Muscle of leg (tissue), 3 donors: ENCODE measurements at regions not wholly inside any gene's neighbourhood (a gene's known extent, or its start where the extent isn't known, plus 50 kb on each side); places are given as distances from the start of the nearest gene placed in this dataset.

Source experiments
- DNase-seq: peaks from one replicate; pipeline ENCODE4 v3.0.0; 2013
- H3K27ac ChIP-seq: one replicate; pipeline ENCODE4 v1.5.1; 2013; ENCODE audit warnings: mild to moderate bottlenecking, low read length, control low read depth
- H3K27me3 ChIP-seq: one replicate; pipeline ENCODE4 v1.6.1; 2013; ENCODE audit warnings: low read length; ENCODE audit not compliant: control insufficient read depth, insufficient read depth
- H3K36me3 ChIP-seq: one replicate; pipeline ENCODE4 v1.6.1; 2013; ENCODE audit warnings: low read length; ENCODE audit not compliant: control insufficient read depth, insufficient read depth
- H3K4me1 ChIP-seq: one replicate; pipeline ENCODE4 v1.6.1; 2013; ENCODE audit warnings: low read length; ENCODE audit not compliant: control insufficient read depth, insufficient read depth
- H3K4me3 ChIP-seq: one replicate; pipeline ENCODE4 v1.5.1; 2013; ENCODE audit warnings: low read length, control low read depth
- H3K9me3 ChIP-seq: replicated peaks from 2 replicates; pipeline ENCODE4 v1.6.1; 2013; ENCODE audit warnings: low read depth, low read length; ENCODE audit not compliant: control insufficient read depth
- WGBS: methylation state at CpG from one replicate; pipeline ENCODE4 v1.1.5; 2013; ENCODE audit warnings: missing lambda C conversion rate; ENCODE audit not compliant: insufficient coverage; 5-methylcytosine and 5-hydroxymethylcytosine counted together

DNA sequence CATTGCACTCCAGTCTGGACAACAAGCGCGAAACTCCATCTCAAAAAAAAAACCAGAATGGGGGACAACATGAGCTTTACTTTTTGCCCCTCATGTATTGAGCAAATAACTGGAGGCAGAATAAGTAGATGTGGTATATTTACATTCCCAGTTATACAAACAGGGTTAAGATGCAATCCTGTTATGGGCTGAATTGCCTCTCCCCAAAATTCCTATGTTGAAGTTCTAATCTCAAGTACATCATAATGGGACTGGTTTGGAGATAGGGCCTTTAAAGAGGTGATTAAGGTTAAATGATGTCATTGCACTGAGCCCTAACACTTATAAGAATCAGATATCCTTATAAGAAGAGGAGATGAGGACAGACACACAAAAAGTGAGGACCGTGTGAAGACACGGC lies 319.8 kb upstream of the KLHL29 start:
- DNase-seq = no peak
- Histone ChIP-seq H3K9me3 (no peaks in the 10 kb centered on the region), H3K4me3 (no peak overlapping the region), H3K4me1 (no peaks in the 10 kb centered on the region), H3K27me3 (no peaks in the 10 kb centered on the region), H3K36me3 (no peaks in the 10 kb centered on the region), H3K27ac (no peak overlapping the region)
- WGBS = 80% methylated on average over 1 of the region's 4 CpGs

DNA sequence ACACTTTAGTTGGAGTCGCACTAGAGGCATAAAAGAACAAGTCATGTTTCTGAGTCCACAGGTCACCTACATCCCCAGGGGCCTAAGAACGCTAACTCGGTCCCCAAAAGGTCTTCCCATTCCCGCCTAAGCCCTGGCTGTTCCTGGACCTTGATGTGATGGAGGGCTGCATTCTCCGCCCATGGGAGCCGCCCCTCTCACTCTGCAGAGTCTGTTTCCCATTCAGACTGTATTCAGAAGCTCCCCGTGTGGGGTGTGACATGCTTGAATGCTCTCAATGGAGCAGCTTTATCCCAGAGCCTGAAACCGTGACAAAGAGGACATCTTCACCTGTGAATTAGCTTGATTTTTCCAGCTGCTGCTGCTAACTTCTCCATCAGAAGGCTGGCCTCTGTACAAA lies 319.0 kb upstream of the KLHL29 start:
- H3K27me3 ChIP-seq = no peaks in the 10 kb centered on the region
- H3K27ac ChIP-seq = no peak overlapping the region
- no peaks in the 10 kb centered on the region for H3K36me3 ChIP-seq
- no peaks in the 10 kb centered on the region for H3K4me1 ChIP-seq
- no peak for DNase-seq
- WGBS = 50% methylated on average over 3 of the region's 8 CpGs
- H3K9me3 ChIP-seq = no peaks in the 10 kb centered on the region
- no peak overlapping the region for H3K4me3 ChIP-seq

DNA sequence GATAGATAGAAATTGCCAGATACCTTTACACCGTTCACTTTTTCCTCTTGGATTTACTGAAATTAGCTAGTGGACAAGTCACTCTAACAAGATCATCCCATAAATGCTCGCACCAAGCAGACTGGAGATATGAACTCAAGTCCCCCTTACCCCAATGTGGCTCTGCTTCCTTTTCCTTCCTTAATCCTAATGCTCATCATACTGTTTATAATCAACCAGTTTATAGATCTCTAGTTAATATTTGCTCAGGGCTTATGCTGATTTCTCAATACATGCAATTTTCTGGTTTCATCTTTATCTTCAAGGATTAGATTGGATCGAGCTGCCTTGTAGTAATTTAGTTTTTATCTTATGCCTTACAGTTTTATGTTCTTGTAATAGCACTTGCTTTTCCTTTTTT lies 318.3 kb upstream of the KLHL29 start:
- Histone ChIP-seq H3K9me3 (no peaks in the 10 kb centered on the region), H3K27ac (no peak overlapping the region), H3K27me3 (no peaks in the 10 kb centered on the region), H3K4me1 (no peaks in the 10 kb centered on the region), H3K36me3 (no peaks in the 10 kb centered on the region), H3K4me3 (no peak overlapping the region)
- no CpG with 5 or more reads among the region's 3 CpGs for WGBS
- DNase-seq = no peak

DNA sequence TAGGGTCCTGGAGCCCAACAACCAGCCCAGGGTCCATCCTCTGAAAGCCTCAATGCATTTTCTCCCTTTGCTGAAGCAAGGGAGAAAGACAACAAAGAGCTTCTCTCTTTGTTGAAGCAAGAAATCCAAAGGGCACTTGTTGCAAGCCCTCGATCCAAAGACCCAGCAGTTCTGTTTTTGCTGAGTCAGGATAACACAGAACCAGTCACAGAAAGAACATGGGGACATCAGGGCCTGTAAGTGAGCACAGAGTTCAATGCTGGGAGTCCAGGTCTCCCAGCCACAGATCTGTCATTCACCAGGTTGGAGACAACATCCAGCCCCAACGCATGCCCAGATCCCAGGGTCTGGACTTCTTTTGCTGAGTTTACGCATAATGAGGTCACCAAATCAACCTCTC lies 315.8 kb upstream of the KLHL29 start:
- Histone ChIP-seq H3K4me1 (no peaks in the 10 kb centered on the region), H3K9me3 (no peaks in the 10 kb centered on the region), H3K27me3 (no peaks in the 10 kb centered on the region), H3K27ac (no peak overlapping the region), H3K4me3 (no peak overlapping the region), H3K36me3 (no peaks in the 10 kb centered on the region)
- WGBS = 100% methylated on average over 3 of the region's 3 CpGs
- no peak for DNase-seq

DNA sequence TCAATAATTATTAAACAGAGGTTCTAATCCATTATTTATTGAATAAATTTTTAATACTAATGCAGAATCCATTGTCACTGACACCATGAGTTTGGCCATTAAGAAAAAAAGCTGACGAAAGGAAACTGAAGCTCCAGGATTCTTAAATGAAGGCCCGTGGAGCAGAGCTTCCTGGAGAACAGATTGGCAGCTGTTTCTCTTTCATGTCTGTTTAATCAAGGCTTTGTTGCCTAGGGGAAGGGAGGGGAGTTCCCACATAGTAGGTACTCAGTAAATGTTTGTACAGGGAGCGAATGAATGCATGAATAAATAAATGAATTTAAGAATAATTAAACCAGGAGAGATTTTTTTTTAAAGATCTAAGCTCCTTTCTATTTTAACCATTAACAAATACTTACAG lies 315.1 kb upstream of the KLHL29 start:
- Histone ChIP-seq H3K4me3 (no peak overlapping the region), H3K27ac (no peak overlapping the region), H3K27me3 (no peaks in the 10 kb centered on the region), H3K4me1 (no peaks in the 10 kb centered on the region), H3K36me3 (no peaks in the 10 kb centered on the region), H3K9me3 (no peaks in the 10 kb centered on the region)
- DNase-seq = no peak
- 57% methylated on average over 2 of the region's 3 CpGs for WGBS

DNA sequence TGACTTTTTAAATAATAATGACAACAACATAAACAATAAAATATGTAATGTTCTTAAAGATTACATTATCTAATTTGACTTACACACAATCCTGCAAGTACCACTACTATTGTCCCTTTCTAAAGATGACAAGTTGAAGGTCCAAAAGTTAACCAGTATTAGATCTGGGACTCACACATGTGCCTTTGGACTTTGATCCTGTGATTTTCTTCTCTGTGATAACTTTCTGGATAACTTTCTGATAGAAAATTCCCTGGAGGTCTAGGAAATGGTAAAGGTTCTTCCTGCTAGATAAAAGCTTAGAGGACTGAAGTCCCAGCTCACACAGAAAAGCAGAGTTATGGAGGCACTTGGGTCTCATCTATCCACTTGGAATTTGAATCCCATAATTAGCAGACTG lies 311.9 kb upstream of the KLHL29 start:
- no peak overlapping the region for H3K27ac ChIP-seq
- H3K36me3 ChIP-seq = no peaks in the 10 kb centered on the region
- H3K4me1 ChIP-seq = no peaks in the 10 kb centered on the region
- no peak for DNase-seq
- no peak overlapping the region for H3K4me3 ChIP-seq
- H3K27me3 ChIP-seq = no peaks in the 10 kb centered on the region
- no peaks in the 10 kb centered on the region for H3K9me3 ChIP-seq

DNA sequence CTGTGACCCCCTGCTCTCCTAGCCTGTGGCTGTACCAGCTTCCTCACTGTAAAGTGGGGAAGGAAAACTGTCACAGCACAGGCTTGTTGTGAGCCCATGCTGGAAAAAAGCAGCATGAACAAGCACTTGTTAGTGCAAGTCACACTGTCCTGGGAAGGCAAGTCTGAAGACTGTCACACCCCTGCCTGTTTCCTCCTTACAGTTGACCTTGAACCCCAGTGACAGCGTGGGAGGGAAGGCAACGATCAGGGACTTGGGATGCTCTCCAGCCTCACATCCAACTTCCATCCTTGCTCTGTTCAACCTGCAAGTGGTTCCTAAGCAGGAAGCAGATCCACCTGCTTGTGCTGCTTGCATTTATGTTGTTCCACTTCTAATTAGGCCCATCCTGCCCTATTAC lies 311.3 kb upstream of the KLHL29 start:
- Histone ChIP-seq H3K27ac (no peak overlapping the region), H3K9me3 (no peaks in the 10 kb centered on the region), H3K4me3 (no peak overlapping the region), H3K36me3 (no peaks in the 10 kb centered on the region), H3K27me3 (no peaks in the 10 kb centered on the region), H3K4me1 (no peaks in the 10 kb centered on the region)
- no CpG with 5 or more reads among the region's 2 CpGs for WGBS
- no peak for DNase-seq

DNA sequence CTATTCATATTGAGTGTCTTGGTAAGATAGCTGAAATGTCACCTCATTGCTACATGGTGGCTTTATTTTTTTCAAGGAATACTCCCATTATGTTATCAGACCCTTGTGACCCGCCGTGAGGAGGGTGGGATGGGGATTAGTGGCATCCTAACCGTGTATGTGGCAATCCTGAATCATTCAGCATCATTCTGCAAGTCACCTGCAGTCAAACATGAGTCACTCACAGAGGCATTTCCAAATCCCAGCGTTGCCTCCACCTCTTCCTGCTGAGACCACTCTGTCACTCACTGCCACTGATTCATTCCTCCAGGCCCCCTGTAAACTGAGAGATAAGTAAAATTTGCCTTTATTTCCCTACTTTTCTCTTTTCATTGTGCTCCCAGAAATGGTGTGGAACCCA lies 307.4 kb upstream of the KLHL29 start:
- no peak for DNase-seq
- H3K4me1 ChIP-seq = no peaks in the 10 kb centered on the region
- no peaks in the 10 kb centered on the region for H3K36me3 ChIP-seq
- no peak overlapping the region for H3K4me3 ChIP-seq
- 80% methylated on average over 1 of the region's 4 CpGs for WGBS
- no peaks in the 10 kb centered on the region for H3K27me3 ChIP-seq
- no peaks in the 10 kb centered on the region for H3K9me3 ChIP-seq
- no peak overlapping the region for H3K27ac ChIP-seq

DNA sequence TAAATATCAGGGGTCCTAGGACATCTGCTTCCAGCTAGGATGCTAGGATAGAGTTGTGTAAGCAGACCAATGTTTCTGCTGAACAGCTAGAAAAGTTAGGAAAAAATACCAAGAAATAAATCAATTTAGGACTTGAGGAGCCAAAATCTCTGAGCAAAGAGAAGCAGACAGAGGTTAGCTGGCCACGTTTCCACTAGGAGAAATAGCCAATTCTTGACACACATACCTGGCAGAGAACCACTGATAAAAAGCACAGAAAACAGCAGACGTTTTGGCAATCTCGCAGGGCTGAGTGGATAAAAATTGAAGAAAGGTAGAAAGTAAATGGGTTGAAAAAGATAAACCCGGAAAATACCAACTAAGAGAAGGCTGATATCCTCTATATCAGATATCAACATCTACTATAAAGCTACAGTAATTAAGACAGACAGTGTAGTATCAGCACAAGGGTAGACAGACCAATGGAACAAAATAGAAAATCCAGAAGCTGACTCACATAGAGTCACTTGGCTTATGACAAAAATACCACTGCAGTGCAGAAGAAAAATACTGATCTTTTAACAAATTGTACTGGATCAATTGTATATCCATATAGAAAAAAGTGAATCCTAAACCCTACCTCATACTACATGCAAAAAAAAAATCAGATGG lies 306.1 kb upstream of the KLHL29 start:
- no peaks in the 10 kb centered on the region for H3K9me3 ChIP-seq
- no peaks in the 10 kb centered on the region for H3K4me1 ChIP-seq
- H3K4me3 ChIP-seq = no peak overlapping the region
- no peaks in the 10 kb centered on the region for H3K27me3 ChIP-seq
- no peaks in the 10 kb centered on the region for H3K36me3 ChIP-seq
- peak overlapping the region; percentile 16 for H3K27ac ChIP-seq
- peak; percentile 84 for DNase-seq
- 40% methylated on average over 1 of the region's 4 CpGs for WGBS

DNA sequence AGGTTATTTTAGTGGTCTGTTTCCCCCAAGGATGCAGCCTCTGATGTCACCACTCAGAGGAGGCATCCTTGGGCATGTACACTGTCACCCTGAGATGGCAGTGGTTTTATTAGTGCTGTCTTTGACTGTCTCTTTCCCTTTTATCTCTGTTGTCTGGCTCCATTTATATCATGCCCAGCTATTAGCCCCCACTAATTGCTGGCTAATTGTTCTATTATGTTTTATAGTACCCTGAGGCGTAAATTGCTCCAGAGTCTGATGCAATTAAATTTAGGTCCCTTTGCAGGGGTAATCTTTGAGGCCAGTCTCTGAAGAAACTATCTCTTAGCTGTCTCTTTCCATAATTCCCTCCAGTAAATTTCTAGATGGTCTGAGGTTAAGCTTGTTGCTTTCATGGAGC lies 301.0 kb upstream of the KLHL29 start:
- Histone ChIP-seq H3K27ac (no peak overlapping the region), H3K27me3 (no peaks in the 10 kb centered on the region), H3K4me3 (no peak overlapping the region), H3K9me3 (no peaks in the 10 kb centered on the region), H3K36me3 (no peaks in the 10 kb centered on the region), H3K4me1 (no peaks in the 10 kb centered on the region)
- no CpG with 5 or more reads among the region's 1 CpG for WGBS
- DNase-seq = no peak

DNA sequence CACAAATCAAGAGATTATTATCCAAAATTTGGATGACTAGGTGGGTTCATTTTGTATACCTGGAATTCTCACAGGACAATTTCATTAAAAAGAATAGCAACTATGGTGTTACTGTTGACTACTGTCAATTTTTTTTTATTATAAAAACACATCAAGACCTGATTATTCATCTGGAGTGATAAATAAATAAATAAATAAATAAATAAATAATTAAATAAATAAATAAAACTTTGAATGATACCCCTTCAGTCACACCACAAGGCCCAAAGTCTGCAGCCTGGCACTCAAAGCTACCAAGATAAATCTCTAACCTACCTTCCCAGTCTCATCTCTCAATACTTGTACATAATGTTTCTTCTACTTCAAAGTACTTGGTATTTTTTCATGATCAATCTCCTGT lies 294.0 kb upstream of the KLHL29 start:
- DNase-seq = no peak
- Histone ChIP-seq H3K9me3 (no peaks in the 10 kb centered on the region), H3K4me3 (no peak overlapping the region), H3K4me1 (no peaks in the 10 kb centered on the region), H3K27ac (no peak overlapping the region), H3K36me3 (no peaks in the 10 kb centered on the region), H3K27me3 (no peaks in the 10 kb centered on the region)
